ENCODE measurements at regions not wholly inside any gene's neighbourhood (a gene's known extent, or its start where the extent isn't known, plus 50 kb on each side); places are given as distances from the start of the nearest gene placed in this dataset.

DNA sequence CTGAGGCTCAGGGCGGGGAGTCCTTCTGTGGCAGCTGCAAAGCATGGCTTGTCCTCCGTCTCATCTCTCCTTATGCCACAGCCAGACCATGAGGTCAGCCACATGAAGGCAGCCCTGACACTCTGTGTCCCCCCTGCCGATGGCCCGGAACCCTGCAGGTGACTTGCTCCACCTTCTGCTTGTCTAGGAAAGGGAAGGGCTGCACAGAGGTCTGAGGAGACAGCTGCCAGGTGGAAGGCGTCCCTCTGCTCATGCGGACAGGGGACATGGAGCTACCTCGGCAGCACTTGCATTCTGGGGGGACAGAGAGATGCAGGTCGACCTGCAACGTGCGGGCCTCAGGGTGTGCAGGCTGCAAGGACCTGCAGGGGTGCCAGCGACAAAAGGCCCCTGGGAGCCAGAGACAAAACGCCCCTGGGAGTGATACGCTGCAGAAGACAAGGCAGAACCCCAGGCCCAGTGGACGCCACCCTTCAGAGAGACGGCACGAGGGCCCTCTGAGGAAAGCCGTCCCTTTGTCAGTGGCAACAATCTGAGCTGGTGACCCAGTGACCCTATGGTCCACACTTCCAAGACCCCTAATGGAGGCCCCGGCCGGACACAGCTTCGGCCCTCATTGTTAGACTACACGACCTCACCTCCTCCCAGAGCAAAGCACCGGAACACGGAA, 205.2 kb upstream of the PPP2R2D start:
- TF ChIP-seq, protein P1, sequence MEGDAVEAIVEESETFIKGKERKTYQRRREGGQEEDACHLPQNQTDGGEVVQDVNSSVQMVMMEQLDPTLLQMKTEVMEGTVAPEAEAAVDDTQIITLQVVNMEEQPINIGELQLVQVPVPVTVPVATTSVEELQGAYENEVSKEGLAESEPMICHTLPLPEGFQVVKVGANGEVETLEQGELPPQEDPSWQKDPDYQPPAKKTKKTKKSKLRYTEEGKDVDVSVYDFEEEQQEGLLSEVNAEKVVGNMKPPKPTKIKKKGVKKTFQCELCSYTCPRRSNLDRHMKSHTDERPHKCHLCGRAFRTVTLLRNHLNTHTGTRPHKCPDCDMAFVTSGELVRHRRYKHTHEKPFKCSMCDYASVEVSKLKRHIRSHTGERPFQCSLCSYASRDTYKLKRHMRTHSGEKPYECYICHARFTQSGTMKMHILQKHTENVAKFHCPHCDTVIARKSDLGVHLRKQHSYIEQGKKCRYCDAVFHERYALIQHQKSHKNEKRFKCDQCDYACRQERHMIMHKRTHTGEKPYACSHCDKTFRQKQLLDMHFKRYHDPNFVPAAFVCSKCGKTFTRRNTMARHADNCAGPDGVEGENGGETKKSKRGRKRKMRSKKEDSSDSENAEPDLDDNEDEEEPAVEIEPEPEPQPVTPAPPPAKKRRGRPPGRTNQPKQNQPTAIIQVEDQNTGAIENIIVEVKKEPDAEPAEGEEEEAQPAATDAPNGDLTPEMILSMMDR (IDR thresholded peaks at IDR 0.05): no peak
- TF ChIP-seq POLR2A (IDR thresholded peaks at IDR 0.05): no peak
